Prostate gland (tissue), 2 donors: ENCODE measurements at regions not wholly inside any gene's neighbourhood (a gene's known extent, or its start where the extent isn't known, plus 50 kb on each side); places are given as distances from the start of the nearest gene placed in this dataset.

Experiments used
- DNase-seq: peaks from one replicate; pipeline ENCODE4 v3.0.0-alpha.2; 2019; ENCODE audit warnings: low spot score
- H3K27ac ChIP-seq, 2 donors: fragments of 200-600 bp; sonication (generic); 2 replicates each; pipeline ENCODE4 v1.5.1; 2017 to 2019
- H3K27me3 ChIP-seq: fragments of 200-600 bp; sonication (generic); replicated peaks from 2 replicates; pipeline ENCODE4 v1.5.1; 2019; ENCODE audit not compliant: insufficient read depth
- H3K36me3 ChIP-seq, 2 donors: fragments of 200-600 bp; sonication (generic); 1 replicate in 1 of 2; 2 replicates in 1 of 2; pipeline versions ENCODE4 v1.5.1 to v1.8.1; 2017 to 2019
- H3K4me1 ChIP-seq: fragments of 200-600 bp; sonication (generic); replicated peaks from 2 replicates; pipeline ENCODE4 v1.5.1; 2019
- H3K4me3 ChIP-seq, 2 donors: fragments of 200-600 bp; sonication (generic); 2 replicates each; pipeline ENCODE4 v1.5.1; 2017 to 2019
- H3K9me3 ChIP-seq: fragments of 200-600 bp; sonication (generic); 2 replicates; pipeline ENCODE4 v1.5.1; 2017
- POLR2A ChIP-seq: fragments of 450-650 bp; IDR thresholded peaks from one replicate; pipeline ENCODE4 v1.6.1; 2016; ENCODE audit warnings: antibody characterized with exemption, mild to moderate bottlenecking
- POLR2AphosphoS5 ChIP-seq: sonication (generic); formaldehyde crosslinking; IDR thresholded peaks from one replicate; pipeline ENCODE4 v1.6.1; 2017; ENCODE audit warnings: antibody characterized with exemption
- WGBS: methylation state at CpG from one replicate; pipeline ENCODE4 v1.1.5; 2018; 5-methylcytosine and 5-hydroxymethylcytosine counted together
- intact Hi-C: fragments of 100-400 bp; cut with DNase I; formaldehyde crosslinking; loops from one replicate; pipeline ENCODE4 v1.14.2; 2022
- TF ChIP-seq, protein P1 (sequence below), 4 experiments: fragments of 200-600 bp in 2 of 4; fragments of 450-650 bp in 2 of 4; sonication (generic) in 2 of 4; IDR thresholded peaks; 1 replicate in 3 of 4; 2 replicates in 1 of 4; pipeline ENCODE4 v1.5.1; 2016 to 2019; ENCODE audit warnings: antibody characterized with exemption in 4 of 4, mild to moderate bottlenecking in 2 of 4, moderate library complexity in 2 of 4

DNA sequence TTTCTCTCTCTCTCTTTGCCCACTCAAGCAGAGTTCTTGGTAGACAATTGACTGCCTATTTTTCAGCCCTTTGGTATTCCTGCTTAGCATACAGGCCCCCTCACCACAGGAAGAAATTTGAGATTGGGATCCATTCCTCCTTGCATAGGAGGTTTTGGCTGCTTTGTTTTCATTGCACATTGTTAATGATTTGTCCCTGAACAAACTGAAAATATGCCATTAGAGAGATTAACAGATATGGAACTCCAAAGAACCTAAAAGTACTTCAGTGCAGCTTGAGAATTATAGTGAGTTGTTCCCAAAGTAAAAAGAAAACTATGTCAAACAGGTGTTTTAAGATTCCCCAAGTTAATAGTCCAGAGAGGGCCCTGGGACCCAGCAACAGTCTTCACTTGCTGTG, 200.0 kb downstream of the TTLL7 start:
- no peak overlapping the region for H3K4me3 ChIP-seq

DNA sequence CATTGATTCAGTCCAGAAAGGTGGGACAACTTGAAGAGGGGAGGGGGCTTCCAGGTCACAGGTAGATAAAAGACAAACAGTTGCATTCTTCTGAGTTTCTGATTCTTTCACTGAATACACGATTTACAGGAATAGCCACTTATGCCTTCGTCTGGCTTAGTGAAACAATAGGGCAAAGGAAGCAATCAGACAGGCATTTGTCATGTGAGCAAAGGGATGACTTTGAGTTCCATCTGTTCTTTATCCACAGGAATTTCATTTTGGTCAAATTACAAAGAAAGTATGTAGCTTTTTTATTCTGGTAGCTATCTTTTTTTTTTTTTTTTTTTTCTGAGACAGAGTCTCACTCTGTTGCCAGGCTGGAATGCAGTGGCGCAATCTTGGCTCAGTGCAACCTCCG, 202.5 kb downstream of the TTLL7 start:
- H3K27ac ChIP-seq: no peak overlapping the region
- 69% methylated on average over 4 of the region's 4 CpGs for WGBS
- TF ChIP-seq POLR2A (no peak), POLR2AphosphoS5 (no peak)
- TF ChIP-seq, protein P1, sequence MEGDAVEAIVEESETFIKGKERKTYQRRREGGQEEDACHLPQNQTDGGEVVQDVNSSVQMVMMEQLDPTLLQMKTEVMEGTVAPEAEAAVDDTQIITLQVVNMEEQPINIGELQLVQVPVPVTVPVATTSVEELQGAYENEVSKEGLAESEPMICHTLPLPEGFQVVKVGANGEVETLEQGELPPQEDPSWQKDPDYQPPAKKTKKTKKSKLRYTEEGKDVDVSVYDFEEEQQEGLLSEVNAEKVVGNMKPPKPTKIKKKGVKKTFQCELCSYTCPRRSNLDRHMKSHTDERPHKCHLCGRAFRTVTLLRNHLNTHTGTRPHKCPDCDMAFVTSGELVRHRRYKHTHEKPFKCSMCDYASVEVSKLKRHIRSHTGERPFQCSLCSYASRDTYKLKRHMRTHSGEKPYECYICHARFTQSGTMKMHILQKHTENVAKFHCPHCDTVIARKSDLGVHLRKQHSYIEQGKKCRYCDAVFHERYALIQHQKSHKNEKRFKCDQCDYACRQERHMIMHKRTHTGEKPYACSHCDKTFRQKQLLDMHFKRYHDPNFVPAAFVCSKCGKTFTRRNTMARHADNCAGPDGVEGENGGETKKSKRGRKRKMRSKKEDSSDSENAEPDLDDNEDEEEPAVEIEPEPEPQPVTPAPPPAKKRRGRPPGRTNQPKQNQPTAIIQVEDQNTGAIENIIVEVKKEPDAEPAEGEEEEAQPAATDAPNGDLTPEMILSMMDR (IDR thresholded peaks at IDR 0.05): no peak
- H3K36me3 ChIP-seq: no peaks in the 10 kb centered on the region
- no peak for DNase-seq
- H3K4me3 ChIP-seq: no peak overlapping the region
- H3K27me3 ChIP-seq: no peaks in the 10 kb centered on the region
- H3K4me1 ChIP-seq: no peaks in the 10 kb centered on the region
- intact Hi-C loops: no loop called here
- no peaks in the 10 kb centered on the region for H3K9me3 ChIP-seq

More for the DNA sequence above, 200.0 kb downstream of the TTLL7 start:
- no peaks in the 10 kb centered on the region for H3K4me1 ChIP-seq
- intact Hi-C loops: no loop called here
- TF ChIP-seq POLR2AphosphoS5 (no peak), POLR2A (no peak)
- TF ChIP-seq, protein P1 (IDR thresholded peaks at IDR 0.05): no peak
- no peaks in the 10 kb centered on the region for H3K9me3 ChIP-seq
- DNase-seq: no peak
- H3K27ac ChIP-seq: no peak overlapping the region
- no peaks in the 10 kb centered on the region for H3K27me3 ChIP-seq
- no peaks in the 10 kb centered on the region for H3K36me3 ChIP-seq

DNA sequence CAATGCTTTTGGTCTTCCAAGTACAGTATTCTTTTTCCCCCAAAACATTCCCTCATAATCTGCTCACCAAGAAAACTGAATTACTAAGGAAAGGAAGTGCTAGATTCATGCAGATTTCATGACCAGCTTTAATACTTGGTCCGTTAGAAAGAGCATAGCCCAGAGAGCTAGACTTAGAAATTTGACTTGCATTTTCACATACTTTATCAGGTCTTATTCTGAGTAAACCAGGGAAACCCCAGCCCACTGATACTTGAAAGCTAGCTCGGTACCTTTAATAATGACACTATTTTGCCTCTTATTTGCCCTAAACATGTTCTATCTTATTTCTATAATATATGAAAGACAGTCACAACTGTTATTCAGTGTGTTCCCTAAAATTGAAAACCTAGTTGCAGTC, 204.5 kb downstream of the TTLL7 start:
- H3K4me3 ChIP-seq: no peak overlapping the region
- H3K27ac ChIP-seq: no peak overlapping the region
- no peaks in the 10 kb centered on the region for H3K36me3 ChIP-seq
- intact Hi-C loops: no loop called here
- TF ChIP-seq, protein P1 (IDR thresholded peaks at IDR 0.05): no peak
- TF ChIP-seq POLR2A: no peak
- no peak for TF ChIP-seq POLR2AphosphoS5
- whole genome bisulfite sequencing: 92% methylated on average over 2 of the region's 2 CpGs
- H3K9me3 ChIP-seq: no peaks in the 10 kb centered on the region
- H3K27me3 ChIP-seq: no peaks in the 10 kb centered on the region
- no peak for DNase-seq
- H3K4me1 ChIP-seq: no peaks in the 10 kb centered on the region

DNA sequence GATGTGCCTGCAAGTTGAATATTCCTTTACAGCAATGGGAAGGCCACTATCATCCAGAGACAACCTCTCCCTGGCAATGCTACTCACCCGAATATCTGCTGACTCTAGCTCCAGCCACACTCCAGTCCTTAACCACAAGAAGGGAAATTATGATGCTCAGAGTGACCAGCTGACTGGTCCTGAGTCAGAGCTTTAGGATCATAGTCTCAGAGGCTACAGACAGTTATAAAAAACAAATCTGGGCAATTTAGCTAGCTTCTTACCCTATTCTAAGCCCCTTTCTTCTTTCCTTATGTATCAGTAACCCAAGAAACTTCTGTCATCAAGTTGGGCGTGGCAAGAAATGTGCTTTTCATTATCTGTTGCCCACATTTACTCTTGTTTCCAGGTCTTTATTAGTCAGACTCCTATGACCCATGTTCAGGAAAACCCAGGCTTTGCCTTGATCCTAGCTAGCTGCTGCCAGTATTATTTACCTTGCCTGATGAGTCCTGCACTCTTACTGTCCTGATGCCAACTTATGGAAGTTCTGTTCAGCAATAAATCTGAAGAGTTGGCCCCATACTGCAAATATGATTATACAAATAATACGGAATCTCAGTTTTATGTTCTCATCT, 207.0 kb downstream of the TTLL7 start:
- 89% methylated on average over 3 of the region's 3 CpGs for WGBS
- intact Hi-C loops: no loop called here
- H3K36me3 ChIP-seq: no peaks in the 10 kb centered on the region

DNA sequence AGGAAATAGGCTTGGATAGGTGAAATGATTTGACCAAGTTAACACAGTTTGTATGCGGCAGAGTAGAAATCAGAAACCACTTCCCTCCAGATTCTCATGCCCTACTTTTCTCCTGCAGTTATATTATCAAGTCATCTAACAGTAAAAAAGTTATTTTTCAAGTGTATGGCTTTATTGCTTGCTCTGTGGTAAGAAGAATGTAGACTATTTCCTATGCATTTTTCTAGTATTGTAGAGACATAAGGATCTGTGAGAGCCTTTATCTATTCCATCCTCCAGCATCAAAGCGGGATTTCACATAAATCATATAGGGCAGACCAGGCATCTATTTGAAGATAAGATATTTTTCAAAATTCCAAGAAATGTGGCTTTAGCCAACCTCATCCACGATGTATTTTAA, 208.5 kb downstream of the TTLL7 start:
- Histone ChIP-seq H3K27me3 (no peaks in the 10 kb centered on the region), H3K36me3 (no peaks in the 10 kb centered on the region), H3K9me3 (no peaks in the 10 kb centered on the region), H3K4me1 (no peaks in the 10 kb centered on the region), H3K4me3 (no peak overlapping the region), H3K27ac (no peak overlapping the region)
- intact Hi-C loops: no loop called here
- WGBS: 79% methylated on average over 3 of the region's 3 CpGs
- TF ChIP-seq, protein P1 (IDR thresholded peaks at IDR 0.05): no peak
- TF ChIP-seq POLR2A: no peak
- TF ChIP-seq POLR2AphosphoS5: no peak
- DNase-seq: no peak

More for the DNA sequence above, 207.0 kb downstream of the TTLL7 start:
- H3K27ac ChIP-seq: no peak overlapping the region
- DNase-seq: no peak
- H3K4me3 ChIP-seq: no peak overlapping the region
- no peaks in the 10 kb centered on the region for H3K4me1 ChIP-seq
- TF ChIP-seq POLR2AphosphoS5 (no peak), POLR2A (no peak)
- TF ChIP-seq, protein P1 (IDR thresholded peaks at IDR 0.05): no peak
- H3K27me3 ChIP-seq: no peaks in the 10 kb centered on the region
- H3K9me3 ChIP-seq: no peaks in the 10 kb centered on the region
